Left ventricle myocardium superior (tissue), 1 donor: ENCODE measurements at regions not wholly inside any gene's neighbourhood (a gene's known extent, or its start where the extent isn't known, plus 50 kb on each side); places are given as distances from the start of the nearest gene placed in this dataset.
A peak's percentile ranks its signal among the peaks of the same experiment; 100 is the strongest.

Source experiments
- ATAC-seq: fragments of 200-7000 bp; cut with Tn5 transposase; one replicate; pipeline ENCODE4 v1.9.1; 2020; ENCODE audit warnings: mild to moderate bottlenecking, moderate library complexity
- DNase-seq: peaks from one replicate; pipeline ENCODE4 v3.0.0-alpha.2; 2020
- intact Hi-C: fragments of 100-400 bp; cut with micrococcal nuclease; formaldehyde crosslinking; loops from one replicate; pipeline ENCODE4 v1.11.0; 2022
- donor health status: DM: no; HTN: yes; CAD: no; lungs with severe emphysema.

DNA sequence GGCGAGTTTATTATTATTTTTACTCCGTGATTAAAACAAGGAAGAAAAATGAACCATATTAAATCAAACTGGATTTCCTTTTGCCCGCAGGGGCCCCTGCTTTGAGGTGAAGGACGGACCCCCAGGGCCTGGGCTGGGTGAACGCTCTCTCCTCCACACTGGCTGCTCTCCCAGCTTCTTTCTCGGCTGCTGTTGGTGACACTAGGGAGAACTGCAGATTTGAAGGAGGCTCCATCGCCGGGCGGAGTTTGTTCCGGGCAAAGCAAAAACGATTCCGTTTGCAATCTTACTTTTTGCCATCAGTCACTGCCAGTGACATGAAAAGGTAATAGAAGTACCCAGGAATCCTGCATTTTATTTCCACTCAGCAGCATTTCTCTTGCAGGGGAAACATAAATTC, 221.6 kb upstream of the SDK2 start:
- no peak for ATAC-seq
- intact Hi-C loops: no loop called here
- DNase-seq: no peak

- no peak for DNase-seq
- ATAC-seq: no peak
- intact Hi-C loops: no loop called here
These were observed 222.8 kb upstream of the SDK2 start for GRCh38 chr17:73867056-73867455.

GRCh38 chr17:73870068-73870467, 225.8 kb upstream of the SDK2 start:
- DNase-seq (no peak), ATAC-seq (no peak)
- intact Hi-C loops: no loop called here

GRCh38 chr17:73870473-73870872, 226.2 kb upstream of the SDK2 start:
- DNase-seq (no peak), ATAC-seq (no peak)
- intact Hi-C loops: no loop called here

- DNase-seq (no peak), ATAC-seq (no peak)
- intact Hi-C loops: no loop called here
These were observed 228.6 kb upstream of the SDK2 start for GRCh38 chr17:73872816-73873215.

- no peak for ATAC-seq
- intact Hi-C loops: no loop called here
- no peak for DNase-seq
These were observed 229.9 kb upstream of the SDK2 start for GRCh38 chr17:73874008-73874720.

- no peak for DNase-seq
- ATAC-seq: no peak
These were observed 231.1 kb upstream of the SDK2 start for GRCh38 chr17:73875346-73875745.

GRCh38 chr17:73877962-73878361, 233.7 kb upstream of the SDK2 start:
- ATAC-seq (no peak), DNase-seq (no peak)
- intact Hi-C loops: no loop called here

More at GRCh38 chr17:73875346-73875745, 231.1 kb upstream of the SDK2 start:
- intact Hi-C loops: no loop called here

DNA sequence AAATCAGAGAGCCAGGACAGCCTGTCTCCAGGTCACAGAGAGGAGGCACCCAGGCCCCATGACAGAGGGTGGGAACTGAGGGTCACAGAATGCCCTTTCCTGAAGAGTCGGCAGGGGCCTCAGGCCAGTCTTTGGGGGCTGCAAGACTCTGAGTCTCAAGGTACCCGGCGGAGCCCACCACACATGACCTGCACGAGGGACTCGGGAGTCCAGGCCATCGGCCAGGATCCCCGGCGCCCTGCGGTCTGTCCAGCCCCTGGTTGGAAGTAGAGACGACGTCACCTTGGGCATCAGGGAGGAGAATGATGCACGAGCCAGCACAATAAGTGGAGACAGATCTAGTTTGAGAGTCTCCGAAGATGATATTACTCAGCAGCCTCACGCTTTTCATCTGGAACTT, 234.7 kb upstream of the SDK2 start:
- ATAC-seq: no peak
- intact Hi-C loops: no loop called here

DNA sequence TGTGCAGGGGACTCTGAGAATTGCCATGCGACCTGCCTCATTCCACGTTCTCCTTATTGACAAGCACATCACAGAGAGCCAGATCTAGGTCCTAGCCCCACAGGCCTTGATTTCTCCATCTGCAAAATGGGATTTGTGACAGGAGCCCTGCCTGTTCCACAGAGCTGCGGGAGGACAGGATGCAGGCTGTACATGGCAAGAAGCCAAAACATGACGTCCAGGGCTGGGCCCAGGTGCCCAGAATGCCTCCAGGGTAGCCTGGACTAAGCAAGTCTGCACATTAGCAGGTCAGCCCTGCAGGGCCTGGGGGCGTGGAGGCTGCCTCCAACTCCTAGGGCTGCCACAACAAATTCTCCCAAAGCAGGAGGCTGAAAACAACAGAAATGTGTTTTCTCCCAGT, 235.7 kb upstream of the SDK2 start:
- ATAC-seq (no peak), DNase-seq (no peak)
- intact Hi-C loops: no loop called here

More for the DNA sequence above, 234.7 kb upstream of the SDK2 start:
- DNase-seq: no peak

- ATAC-seq (no peak), DNase-seq (no peak)
- intact Hi-C loops: no loop called here
These were observed 238.3 kb upstream of the SDK2 start for GRCh38 chr17:73882590-73882989.

DNA sequence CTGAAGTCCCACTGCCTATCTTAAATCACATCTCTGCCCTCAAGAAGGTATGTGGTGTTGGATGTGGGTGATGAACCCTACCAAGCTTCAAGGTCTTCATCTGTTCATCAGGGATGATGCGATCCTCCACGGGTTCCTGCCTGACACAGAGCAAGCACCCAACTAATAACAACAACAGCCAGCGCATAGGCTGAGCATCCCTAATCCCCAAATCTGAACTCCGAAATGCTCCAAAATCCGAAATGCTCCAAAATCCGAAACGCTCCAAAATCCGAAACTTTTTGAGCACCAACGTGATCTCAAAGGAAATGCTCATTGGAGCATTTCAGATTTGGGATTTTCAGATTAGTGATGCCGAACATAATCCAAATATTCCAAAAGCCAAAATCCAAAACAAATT, 238.9 kb upstream of the SDK2 start:
- no peak for DNase-seq
- intact Hi-C loops: no loop called here
- no peak for ATAC-seq

DNA sequence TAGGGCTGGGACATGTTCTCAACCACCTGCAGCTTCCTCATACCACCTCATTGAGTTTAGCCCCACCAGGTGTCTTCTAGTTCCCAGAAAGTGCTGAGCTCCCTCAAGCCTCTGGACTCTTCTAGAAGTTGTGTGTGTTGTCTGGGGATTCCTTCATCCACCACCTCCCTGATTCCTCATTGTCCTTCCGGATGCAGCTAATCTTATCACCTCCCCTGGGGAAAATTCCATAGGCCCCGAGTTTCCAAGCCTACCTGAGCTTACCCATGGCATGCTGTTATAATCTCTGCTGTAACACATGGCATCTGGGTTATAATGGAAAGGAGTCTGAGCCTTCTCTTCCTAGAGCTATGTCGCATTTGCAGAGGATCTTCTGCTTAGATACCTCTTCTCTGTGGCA, 243.5 kb upstream of the SDK2 start:
- ATAC-seq (no peak), DNase-seq (no peak)
- intact Hi-C loops: no loop called here

DNA sequence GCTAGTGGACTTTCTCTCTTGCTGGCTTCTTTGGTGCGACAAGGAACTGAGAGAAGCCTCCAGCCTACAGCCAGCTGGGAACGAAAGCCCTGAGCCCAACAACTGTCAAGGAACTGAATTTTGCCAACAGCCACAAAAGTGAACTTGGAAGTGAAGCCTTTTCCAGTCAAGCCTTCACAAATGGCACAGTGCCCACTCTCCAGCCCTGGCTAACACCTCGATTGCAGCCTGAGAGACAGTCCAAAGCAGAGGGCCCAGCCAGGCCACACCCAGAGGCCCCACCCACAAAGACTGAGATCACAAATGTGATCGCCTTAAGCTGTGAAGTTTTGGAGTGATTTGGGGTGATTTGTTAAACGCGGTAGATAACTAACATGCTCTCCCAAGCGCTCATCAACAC, 244.6 kb upstream of the SDK2 start:
- ATAC-seq (peak; percentile 49), DNase-seq (peak; percentile 40)
- intact Hi-C loops: no loop called here

DNA sequence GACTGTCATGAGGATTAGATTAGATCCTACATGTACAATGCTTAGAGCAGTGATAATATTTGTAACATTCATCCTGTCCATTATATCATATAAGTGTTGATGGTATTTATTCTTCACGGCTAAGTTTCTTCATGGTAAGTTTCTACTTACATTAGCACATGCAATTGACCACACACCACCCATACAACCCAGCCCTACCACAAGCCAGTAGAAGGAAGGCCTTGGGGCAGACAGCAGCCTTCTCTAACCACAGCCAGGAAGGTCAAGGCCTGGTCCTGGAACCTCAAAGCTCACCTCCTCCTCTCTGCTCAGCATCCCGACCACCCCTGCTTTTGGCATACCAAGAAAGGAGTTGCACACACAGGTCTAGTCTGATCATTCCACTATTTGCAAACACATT, 245.2 kb upstream of the SDK2 start:
- no peak for DNase-seq
- no peak for ATAC-seq
- intact Hi-C loops: no loop called here

DNA sequence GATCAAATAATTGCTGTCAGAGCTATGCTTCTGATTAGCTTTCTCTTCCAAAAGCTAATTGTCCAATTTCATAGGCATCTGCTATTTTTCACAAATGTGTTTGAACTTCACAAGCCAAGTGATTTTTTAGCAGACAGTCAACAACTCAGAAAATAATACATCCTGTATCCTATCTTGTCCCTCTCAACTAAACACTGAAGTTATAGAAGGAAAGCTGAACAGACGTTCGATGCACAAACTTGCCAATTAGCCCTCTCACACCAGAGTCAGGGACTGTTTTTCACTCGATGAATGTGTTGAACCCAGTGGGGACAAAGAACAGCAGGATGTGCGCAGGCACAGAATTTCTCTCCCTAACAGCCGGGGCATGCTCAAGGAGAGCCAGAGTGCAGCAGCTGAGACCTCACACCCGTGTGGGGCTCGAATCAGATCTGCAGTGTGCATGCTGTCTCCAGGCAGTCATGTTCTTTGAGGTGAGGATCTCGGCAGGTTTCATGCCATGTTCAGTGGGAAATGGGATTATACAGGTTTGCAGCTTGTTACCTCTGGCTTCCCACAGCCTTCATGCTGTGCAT, 246.7 kb upstream of the SDK2 start:
- DNase-seq (no peak), ATAC-seq (no peak)
- intact Hi-C loops: no loop called here

- ATAC-seq: no peak
These were observed 250.9 kb upstream of the SDK2 start for GRCh38 chr17:73895157-73895556.

GRCh38 chr17:73896966-73897365, 252.7 kb upstream of the SDK2 start:
- intact Hi-C loops: no loop called here
- no peak for ATAC-seq
- no peak for DNase-seq

More at GRCh38 chr17:73895157-73895556, 250.9 kb upstream of the SDK2 start:
- intact Hi-C loops: no loop called here
- no peak for DNase-seq

DNA sequence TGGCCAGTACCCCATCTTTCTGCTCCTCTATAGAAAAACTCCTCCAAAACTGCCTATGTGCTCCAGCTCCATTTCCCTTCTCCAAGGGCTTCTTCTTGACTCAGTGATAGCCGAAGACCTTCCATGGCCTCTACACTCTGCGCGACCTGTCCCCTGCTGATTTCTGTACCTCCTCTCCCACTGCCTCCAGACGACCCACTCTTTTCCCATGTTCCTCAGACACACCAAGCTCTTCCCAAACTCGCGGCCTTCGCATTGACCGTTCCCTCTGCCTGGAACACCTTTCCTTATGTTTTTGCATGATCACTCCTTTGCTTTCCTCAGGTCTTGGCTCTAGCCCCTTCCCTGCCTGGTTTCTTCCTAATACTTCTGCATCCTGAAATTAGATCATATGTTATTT, 255.6 kb upstream of the SDK2 start:
- ATAC-seq (no peak), DNase-seq (no peak)
- intact Hi-C loops: no loop called here

DNA sequence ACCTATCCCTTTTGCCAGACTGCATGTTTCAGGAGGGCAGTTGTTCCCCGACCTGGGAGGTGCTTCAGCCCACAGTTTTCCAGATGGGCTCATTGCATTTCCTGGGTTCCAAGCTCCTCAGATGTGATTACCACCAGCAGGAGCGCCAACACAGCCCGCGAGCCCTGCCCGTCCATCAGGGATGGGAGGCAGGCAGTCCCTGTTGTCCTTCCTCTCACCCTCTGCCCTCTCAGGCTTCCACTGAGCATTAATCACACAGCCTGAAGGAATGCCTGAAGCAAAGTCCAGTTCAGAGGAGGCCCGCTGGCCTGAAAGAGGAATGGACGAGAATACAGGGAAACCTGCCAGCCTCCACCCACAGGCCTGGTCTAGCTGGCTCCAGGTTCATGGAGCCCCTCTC, 256.3 kb upstream of the SDK2 start:
- DNase-seq: no peak
- ATAC-seq: no peak
- intact Hi-C loops: no loop called here

DNA sequence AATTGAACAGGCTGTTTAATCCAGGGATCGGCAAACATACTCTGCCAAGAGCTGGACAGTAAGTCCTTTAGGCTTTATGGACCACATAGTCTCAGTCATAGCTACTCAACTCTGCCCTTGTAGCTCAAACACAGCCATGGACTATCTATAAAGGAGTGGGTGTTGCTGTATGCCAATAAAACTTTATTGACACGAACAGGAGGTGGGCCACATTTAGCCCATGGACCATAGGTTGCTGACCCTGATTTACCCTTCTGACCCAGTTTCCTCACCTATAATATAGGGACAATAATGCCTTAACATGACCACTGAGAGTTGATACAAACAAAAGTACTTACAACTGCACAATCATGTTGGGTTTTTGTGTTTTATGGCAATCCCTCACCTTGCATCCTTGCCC, 257.0 kb upstream of the SDK2 start:
- intact Hi-C loops: no loop called here
- no peak for DNase-seq

More for the DNA sequence above, 257.0 kb upstream of the SDK2 start:
- ATAC-seq: no peak
